Keratinocyte (primary cell): ENCODE measurements at regions not wholly inside any gene's neighbourhood (a gene's known extent, or its start where the extent isn't known, plus 50 kb on each side); places are given as distances from the start of the nearest gene placed in this dataset.

Experiments
- DNase-seq: peaks from one replicate; pipeline ENCODE4 v3.0.0-alpha.2; 2011; ENCODE audit warnings: low read depth, missing footprints, low spot score
- FAIRE-seq: peaks from 2 replicates; lab custom pipeline; 2011; peaks lifted over from hg19 to GRCh38; lab: Jason Lieb, UNC
- H2AFZ ChIP-seq: 2 replicates; pipeline ENCODE4 v1.6.0; 2012; ENCODE audit warnings: low read length, control low read depth, inconsistent platforms; ENCODE audit not compliant: control insufficient read depth
- H3K27ac ChIP-seq: 2 replicates; pipeline ENCODE4 v1.5.1; 2011; ENCODE audit warnings: low read length; ENCODE audit not compliant: control insufficient read depth, insufficient read depth
- H3K27me3 ChIP-seq: 3 replicates; pipeline ENCODE4 v1.6.0; 2011; ENCODE audit warnings: low read length; ENCODE audit not compliant: control insufficient read depth, insufficient read depth; ENCODE audit errors: extremely low read depth
- H3K36me3 ChIP-seq, 2 experiments: 2 replicates in 1 of 2; 3 replicates in 1 of 2; pipeline ENCODE4 v1.5.1; 2011; ENCODE audit warnings: low read length in 2 of 2, mild to moderate bottlenecking in 1 of 2; ENCODE audit not compliant: control insufficient read depth in 2 of 2, insufficient read depth in 2 of 2; ENCODE audit errors: extremely low read depth in 1 of 2
- H3K4me1 ChIP-seq: 3 replicates; pipeline ENCODE4 v1.5.1; 2011; ENCODE audit warnings: low read length; ENCODE audit not compliant: control insufficient read depth, insufficient read depth; ENCODE audit errors: extremely low read depth
- H3K4me2 ChIP-seq: 3 replicates; pipeline ENCODE4 v1.6.0; 2011; ENCODE audit warnings: low read depth, low read length; ENCODE audit not compliant: control insufficient read depth, insufficient read depth; ENCODE audit errors: extremely low read depth
- H3K4me3 ChIP-seq, 3 experiments: fragments of 200-600 bp in 1 of 3; sonication (generic) in 1 of 3; 2 replicates in 2 of 3; 3 replicates in 1 of 3; pipeline ENCODE4 v1.5.1; 2011 to 2016; ENCODE audit warnings: low read length in 3 of 3, mild to moderate bottlenecking in 3 of 3, control low read depth in 2 of 3, inconsistent platforms in 1 of 3, low read depth in 1 of 3, mixed read lengths in 1 of 3, mixed run types in 1 of 3, moderate library complexity in 1 of 3; ENCODE audit not compliant: control insufficient read depth in 2 of 3, insufficient read depth in 2 of 3; ENCODE audit errors: extremely low read depth in 1 of 3
- H3K79me2 ChIP-seq: 2 replicates; pipeline ENCODE4 v1.6.0; 2012; ENCODE audit warnings: low read length; ENCODE audit not compliant: control insufficient read depth, insufficient read depth
- H3K9ac ChIP-seq: 3 replicates; pipeline ENCODE4 v1.6.0; 2011; ENCODE audit warnings: low read length; ENCODE audit not compliant: control insufficient read depth, insufficient read depth; ENCODE audit errors: extremely low read depth
- H3K9me1 ChIP-seq: 3 replicates; pipeline ENCODE4 v1.6.0; 2011; ENCODE audit warnings: low read length; ENCODE audit not compliant: control insufficient read depth, insufficient read depth; ENCODE audit errors: extremely low read depth
- H3K9me3 ChIP-seq: 2 replicates; pipeline ENCODE4 v1.5.1; 2012; ENCODE audit warnings: low read depth, low read length; ENCODE audit not compliant: control insufficient read depth
- H4K20me1 ChIP-seq: 3 replicates; pipeline ENCODE4 v1.6.0; 2011; ENCODE audit warnings: low read length; ENCODE audit not compliant: control insufficient read depth, insufficient read depth; ENCODE audit errors: extremely low read depth
- EZH2 ChIP-seq: IDR thresholded peaks from one replicate; pipeline ENCODE4 v1.6.1; 2012; ENCODE audit warnings: inconsistent platforms, mild to moderate bottlenecking, low read length, moderate library complexity
- dilution Hi-C: fragments of 300-500 bp; cut with MboI; formaldehyde crosslinking; loops from one replicate; pipeline ENCODE4 v1.7.0; 2020; ENCODE audit warnings: low sequenced_read_pairs; ENCODE audit not compliant: extremely low pct_ligation_motif_present
- TF ChIP-seq, protein P1 (sequence below), 3 experiments: IDR thresholded peaks in 1 of 3; conservative IDR thresholded peaks in 1 of 3; optimal IDR thresholded peaks in 1 of 3; 2 replicates in 2 of 3; 3 replicates in 1 of 3; pipeline versions ENCODE3 to v1.5.1; 2011; ENCODE audit warnings: low read length in 3 of 3, mild to moderate bottlenecking in 3 of 3, moderate library complexity in 2 of 3, control low read depth in 1 of 3, inconsistent platforms in 1 of 3; ENCODE audit not compliant: insufficient read depth in 2 of 3; ENCODE audit errors: extremely low read depth in 1 of 3

DNA sequence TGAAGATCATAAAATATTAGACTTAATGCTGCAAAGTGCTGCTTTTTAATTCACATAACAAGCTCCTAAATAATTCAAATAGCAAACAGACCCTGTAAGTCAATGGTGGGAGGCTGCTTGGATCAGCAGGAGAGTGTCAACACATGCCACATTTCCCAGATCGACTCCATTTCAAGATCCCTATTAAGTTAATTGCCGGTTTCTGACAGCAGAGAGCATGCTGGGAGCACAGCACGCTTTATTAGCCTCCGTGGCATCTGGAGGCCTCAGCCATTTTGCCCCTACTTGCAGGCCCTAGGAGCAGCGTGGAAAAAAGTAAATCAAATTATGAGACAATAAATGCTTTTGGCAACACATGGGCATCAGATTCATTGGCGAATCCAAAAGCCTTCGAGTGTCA lies 201.0 kb downstream of the EMX2 start:
- no peak for DNase-seq
- H3K36me3 ChIP-seq = no peaks in the 10 kb centered on the region
- H3K9me1 ChIP-seq = no peaks in the 10 kb centered on the region
- H3K4me3 ChIP-seq = no peak overlapping the region
- no peaks in the 10 kb centered on the region for H3K27me3 ChIP-seq
- no peak overlapping the region for H3K27ac ChIP-seq
- no peak overlapping the region for H2AFZ ChIP-seq
- TF ChIP-seq, protein P1, sequence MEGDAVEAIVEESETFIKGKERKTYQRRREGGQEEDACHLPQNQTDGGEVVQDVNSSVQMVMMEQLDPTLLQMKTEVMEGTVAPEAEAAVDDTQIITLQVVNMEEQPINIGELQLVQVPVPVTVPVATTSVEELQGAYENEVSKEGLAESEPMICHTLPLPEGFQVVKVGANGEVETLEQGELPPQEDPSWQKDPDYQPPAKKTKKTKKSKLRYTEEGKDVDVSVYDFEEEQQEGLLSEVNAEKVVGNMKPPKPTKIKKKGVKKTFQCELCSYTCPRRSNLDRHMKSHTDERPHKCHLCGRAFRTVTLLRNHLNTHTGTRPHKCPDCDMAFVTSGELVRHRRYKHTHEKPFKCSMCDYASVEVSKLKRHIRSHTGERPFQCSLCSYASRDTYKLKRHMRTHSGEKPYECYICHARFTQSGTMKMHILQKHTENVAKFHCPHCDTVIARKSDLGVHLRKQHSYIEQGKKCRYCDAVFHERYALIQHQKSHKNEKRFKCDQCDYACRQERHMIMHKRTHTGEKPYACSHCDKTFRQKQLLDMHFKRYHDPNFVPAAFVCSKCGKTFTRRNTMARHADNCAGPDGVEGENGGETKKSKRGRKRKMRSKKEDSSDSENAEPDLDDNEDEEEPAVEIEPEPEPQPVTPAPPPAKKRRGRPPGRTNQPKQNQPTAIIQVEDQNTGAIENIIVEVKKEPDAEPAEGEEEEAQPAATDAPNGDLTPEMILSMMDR (optimal IDR thresholded peaks at IDR 0.05 in 1 of 3, IDR thresholded peaks at IDR 0.05 in 1 of 3, conservative IDR thresholded peaks at IDR 0.05 in 1 of 3; ENCODE audit: extremely low read depth in 1 of 3, insufficient read depth in 2 of 3, low read length in 3 of 3) = no peak
- TF ChIP-seq EZH2 = no peak
- dilution Hi-C loops = no loop called here
- H3K4me1 ChIP-seq = no peaks in the 10 kb centered on the region
- no peaks in the 10 kb centered on the region for H4K20me1 ChIP-seq
- H3K4me2 ChIP-seq = no peak overlapping the region
- no peak overlapping the region for H3K9ac ChIP-seq
- no peaks in the 10 kb centered on the region for H3K79me2 ChIP-seq
- no peak for FAIRE-seq
- H3K9me3 ChIP-seq = no peaks in the 10 kb centered on the region

DNA sequence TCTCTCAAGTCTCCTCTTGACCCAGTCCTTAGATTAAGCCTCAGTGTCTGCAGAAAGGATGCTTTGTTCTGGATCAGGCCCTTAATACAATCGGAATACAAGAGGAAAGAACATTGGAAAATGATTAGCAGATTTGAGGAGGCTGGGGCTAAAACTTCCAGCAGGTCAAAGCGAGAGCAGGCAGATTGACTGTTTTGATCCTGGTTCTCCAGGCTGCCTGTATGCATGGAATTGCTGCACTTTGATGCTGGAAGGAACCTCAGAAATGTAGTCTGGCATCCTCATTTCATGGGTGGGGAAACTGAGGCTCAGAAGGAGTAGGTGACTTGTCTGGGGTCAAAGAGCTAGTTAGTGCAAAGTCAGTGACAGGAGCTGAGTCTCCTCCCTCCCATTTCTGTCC lies 202.8 kb downstream of the EMX2 start:
- dilution Hi-C loops = no loop called here
- DNase-seq (no peak), FAIRE-seq (no peak)
- Histone ChIP-seq H3K27ac (no peak overlapping the region), H3K4me3 (no peak overlapping the region), H3K79me2 (no peaks in the 10 kb centered on the region), H3K4me1 (no peaks in the 10 kb centered on the region), H3K27me3 (no peaks in the 10 kb centered on the region), H3K9me3 (no peaks in the 10 kb centered on the region), H3K9me1 (no peaks in the 10 kb centered on the region), H2AFZ (no peak overlapping the region), H4K20me1 (no peaks in the 10 kb centered on the region), H3K36me3 (no peaks in the 10 kb centered on the region), H3K4me2 (no peak overlapping the region), H3K9ac (no peak overlapping the region)
- no peak for TF ChIP-seq EZH2
- TF ChIP-seq, protein P1 (optimal IDR thresholded peaks at IDR 0.05 in 1 of 3, IDR thresholded peaks at IDR 0.05 in 1 of 3, conservative IDR thresholded peaks at IDR 0.05 in 1 of 3; ENCODE audit: extremely low read depth in 1 of 3, insufficient read depth in 2 of 3, low read length in 3 of 3) = no peak
